RWPE1 (cell line): ENCODE measurements at regions not wholly inside any gene's neighbourhood (a gene's known extent, or its start where the extent isn't known, plus 50 kb on each side); places are given as distances from the start of the nearest gene placed in this dataset.

Experiments
- CTCF ChIA-PET: fragments of 350-600 bp; sonication (Branson Sonifier 250); formaldehyde crosslinking; extraction: SDS; loops from one replicate; lab custom pipeline; 2021; lab: Yijun Ruan, JAX
- POLR2A ChIA-PET: fragments of 400-600 bp; formaldehyde crosslinking; extraction: SDS; loops from one replicate; lab custom pipeline; 2020; ENCODE audit warnings: antibody characterized with exemption; ENCODE audit not compliant: low non-redundant PET; lab: Yijun Ruan, JAX
- DNase-seq: peaks from one replicate; pipeline ENCODE4 v3.0.0; 2012; ENCODE audit warnings: low spot score
- H3K27ac ChIP-seq: fragments of 450-650 bp; 2 replicates; pipeline ENCODE4 v1.5.1; 2017
- TF ChIP-seq, protein P1 (sequence below): fragments of 450-650 bp; conservative IDR thresholded peaks from 2 replicates; pipeline ENCODE4 v1.5.1; 2017; ENCODE audit warnings: low read depth, mild to moderate bottlenecking

- CTCF ChIA-PET: no interaction called here
- no peak overlapping the region for H3K27ac ChIP-seq
- TF ChIP-seq, protein P1, sequence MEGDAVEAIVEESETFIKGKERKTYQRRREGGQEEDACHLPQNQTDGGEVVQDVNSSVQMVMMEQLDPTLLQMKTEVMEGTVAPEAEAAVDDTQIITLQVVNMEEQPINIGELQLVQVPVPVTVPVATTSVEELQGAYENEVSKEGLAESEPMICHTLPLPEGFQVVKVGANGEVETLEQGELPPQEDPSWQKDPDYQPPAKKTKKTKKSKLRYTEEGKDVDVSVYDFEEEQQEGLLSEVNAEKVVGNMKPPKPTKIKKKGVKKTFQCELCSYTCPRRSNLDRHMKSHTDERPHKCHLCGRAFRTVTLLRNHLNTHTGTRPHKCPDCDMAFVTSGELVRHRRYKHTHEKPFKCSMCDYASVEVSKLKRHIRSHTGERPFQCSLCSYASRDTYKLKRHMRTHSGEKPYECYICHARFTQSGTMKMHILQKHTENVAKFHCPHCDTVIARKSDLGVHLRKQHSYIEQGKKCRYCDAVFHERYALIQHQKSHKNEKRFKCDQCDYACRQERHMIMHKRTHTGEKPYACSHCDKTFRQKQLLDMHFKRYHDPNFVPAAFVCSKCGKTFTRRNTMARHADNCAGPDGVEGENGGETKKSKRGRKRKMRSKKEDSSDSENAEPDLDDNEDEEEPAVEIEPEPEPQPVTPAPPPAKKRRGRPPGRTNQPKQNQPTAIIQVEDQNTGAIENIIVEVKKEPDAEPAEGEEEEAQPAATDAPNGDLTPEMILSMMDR: no peak
- POLR2A ChIA-PET: no interaction called here
- DNase-seq: no peak
These were observed 91.7 kb upstream of the B3GAT2 start for GRCh38 chr6:71048320-71049164.

DNA sequence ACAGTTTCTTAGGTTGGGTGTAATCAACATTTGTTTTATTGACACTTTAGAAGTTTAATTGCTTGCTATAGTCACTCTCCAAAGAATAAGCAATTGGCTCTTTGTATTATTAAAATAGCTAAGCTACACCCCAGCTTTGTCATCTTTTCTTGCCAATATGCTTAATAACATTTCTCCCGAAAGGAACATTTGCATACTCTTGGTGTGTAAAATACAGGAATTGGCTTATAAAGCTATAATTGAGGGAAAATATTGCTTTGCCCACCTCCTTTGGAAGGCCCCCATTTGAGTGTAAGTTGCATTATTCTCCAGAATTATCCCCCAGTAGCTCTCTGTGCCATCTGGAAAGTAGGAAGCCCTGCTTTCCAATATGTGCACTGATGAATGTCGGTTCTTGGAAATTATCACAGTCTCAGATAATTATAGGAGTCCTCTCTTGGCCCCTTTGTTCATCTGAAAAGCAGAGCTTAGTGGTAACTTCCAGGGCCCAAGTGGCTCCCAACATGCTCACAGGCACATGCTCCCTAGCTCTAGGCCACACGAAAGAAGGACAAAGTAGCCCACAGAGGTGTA lies 92.4 kb upstream of the B3GAT2 start:
- no peak for DNase-seq
- ChIA-PET CTCF (interaction anchor here (0.6 kb wide), 1 partner anchor 27 kb away, joined by 3 read pairs; no protein-coding TSS in a partner anchor), POLR2A (no interaction called here)
- TF ChIP-seq, protein P1: no peak
- no peak overlapping the region for H3K27ac ChIP-seq

DNA sequence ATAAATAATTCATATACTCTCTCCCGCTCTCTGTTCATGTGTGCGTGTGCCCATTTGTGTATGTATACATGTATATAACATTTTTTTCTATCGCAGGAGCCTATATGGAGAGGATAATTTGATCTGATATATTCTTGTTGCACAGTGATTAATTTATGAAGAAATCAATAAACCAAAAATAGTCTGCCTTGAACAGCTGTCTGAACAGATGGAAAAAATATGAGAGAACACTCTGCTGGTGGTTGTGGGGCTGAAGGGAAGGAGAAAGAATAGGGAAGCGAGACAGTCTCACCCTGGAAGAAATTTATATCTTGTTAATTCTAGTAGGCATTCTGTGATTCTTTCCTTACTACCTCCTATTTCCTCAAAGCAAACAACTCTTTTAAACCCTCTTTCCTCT lies 96.6 kb upstream of the B3GAT2 start:
- POLR2A ChIA-PET: no interaction called here
- CTCF ChIA-PET: no interaction called here
- DNase-seq: no peak
- TF ChIP-seq, protein P1: no peak
- no peak overlapping the region for H3K27ac ChIP-seq

GRCh38 chr6:71056656-71057055 lies 99.8 kb upstream of the B3GAT2 start:
- ChIA-PET POLR2A (no interaction called here), CTCF (no interaction called here)
- TF ChIP-seq, protein P1: no peak
- DNase-seq: no peak
- no peak overlapping the region for H3K27ac ChIP-seq

DNA sequence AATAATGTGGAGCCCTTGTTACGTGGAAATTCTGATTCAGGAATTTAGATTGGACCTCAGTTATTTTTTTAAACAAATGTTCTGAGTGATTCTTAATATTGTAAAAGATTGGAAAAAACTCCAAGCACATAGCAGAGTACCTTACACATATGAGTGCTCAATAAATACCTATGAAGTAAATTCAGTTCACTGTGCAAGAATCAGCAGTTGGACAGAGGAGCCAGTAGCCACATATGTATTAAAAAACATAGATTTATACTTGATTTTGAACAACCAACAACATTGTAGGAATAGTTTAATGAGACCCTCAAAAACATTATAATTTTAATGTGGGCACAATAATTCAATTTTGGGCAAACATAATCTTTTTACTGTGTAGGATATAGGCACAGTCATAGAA lies 109.3 kb upstream of the B3GAT2 start:
- CTCF ChIA-PET: no interaction called here
- TF ChIP-seq, protein P1: no peak
- POLR2A ChIA-PET: no interaction called here
- no peak overlapping the region for H3K27ac ChIP-seq
- DNase-seq: no peak

- no peak for DNase-seq
- ChIA-PET CTCF (interaction anchor here (0.6 kb wide), 1 partner anchor 1077 kb away, joined by 9 read pairs; no protein-coding TSS in a partner anchor), POLR2A (no interaction called here)
- TF ChIP-seq, protein P1: no peak
- no peak overlapping the region for H3K27ac ChIP-seq
These were observed 111.0 kb upstream of the B3GAT2 start for GRCh38 chr6:71067816-71068215.
